GM12878 (cell line): ENCODE measurements at regions not wholly inside any gene's neighbourhood (a gene's known extent, or its start where the extent isn't known, plus 50 kb on each side); places are given as distances from the start of the nearest gene placed in this dataset.

Source experiments
- EZH2 ChIP-seq: IDR thresholded peaks from 2 replicates; pipeline ENCODE4 v1.6.1; 2012; ENCODE audit warnings: low read depth, mild to moderate bottlenecking, control low read depth, inconsistent platforms, low read length, borderline replicate concordance; ENCODE audit not compliant: control insufficient read depth
- GABPA ChIP-seq: IDR thresholded peaks from 2 replicates; pipeline ENCODE4 v1.6.1; 2014; ENCODE audit warnings: antibody characterized with exemption, low read depth, mild to moderate bottlenecking, inconsistent platforms
- POLR2A ChIP-seq: IDR thresholded peaks from 2 replicates; pipeline ENCODE4 v1.6.1; 2011; ENCODE audit warnings: low read depth, mild to moderate bottlenecking, low read length
- RCOR1 ChIP-seq: conservative IDR thresholded peaks from 2 replicates; pipeline ENCODE4 v1.6.1; 2012; ENCODE audit warnings: low read depth, low read length, improper control_type of control experiment
- SIN3A ChIP-seq: IDR thresholded peaks from 2 replicates; pipeline ENCODE4 v1.6.1; 2012; ENCODE audit warnings: low read depth, low read length, improper control_type of control experiment
- ZNF207 ChIP-seq: fragments of 450-650 bp; IDR thresholded peaks from 2 replicates; pipeline ENCODE4 v1.6.1; 2014; ENCODE audit warnings: antibody characterized with exemption, mild to moderate bottlenecking, borderline replicate concordance
- TF ChIP-seq, protein P1 (sequence below), 3 experiments: IDR thresholded peaks in 2 of 3; conservative IDR thresholded peaks in 1 of 3; 2 replicates each; pipeline ENCODE4 v1.5.1; 2011; ENCODE audit warnings: low read depth in 3 of 3, low read length in 3 of 3, mild to moderate bottlenecking in 3 of 3, control low read depth in 2 of 3, moderate library complexity in 2 of 3, inconsistent platforms in 1 of 3, mixed read lengths in 1 of 3; ENCODE audit not compliant: control insufficient read depth in 2 of 3, insufficient read depth in 1 of 3; ENCODE audit errors: extremely low read depth in 1 of 3
- TF ChIP-seq, protein P2 (sequence below): IDR thresholded peaks from 2 replicates; pipeline ENCODE4 v1.6.1; 2012; ENCODE audit warnings: low read depth, low read length, improper control_type of control experiment
- TF ChIP-seq, protein P3 (sequence below): IDR thresholded peaks from 2 replicates; pipeline ENCODE4 v1.6.1; 2011; ENCODE audit warnings: low read depth, low read length, improper control_type of control experiment, borderline replicate concordance

DNA sequence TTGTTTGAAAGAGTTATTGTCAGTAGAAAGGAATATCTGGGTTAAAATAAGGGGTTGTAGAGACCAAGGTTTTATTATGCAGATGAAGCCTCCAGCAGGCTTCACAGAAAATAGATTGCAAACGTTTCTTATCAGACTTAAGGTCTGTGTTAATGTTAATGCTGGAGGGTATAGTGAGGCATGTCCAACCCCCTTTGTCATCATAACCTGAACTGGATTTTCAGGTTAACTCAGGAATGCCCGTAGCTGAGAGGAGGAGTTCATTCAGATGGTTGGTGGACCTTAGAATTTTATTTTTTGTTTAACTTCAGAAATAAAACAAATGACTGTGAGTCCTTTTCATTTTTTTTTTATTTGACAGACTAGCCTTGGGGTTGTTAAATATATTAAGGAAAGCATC lies 354.1 kb downstream of the GPM6A start:
- TF ChIP-seq RCOR1, result no peak
- TF ChIP-seq, protein P1, sequence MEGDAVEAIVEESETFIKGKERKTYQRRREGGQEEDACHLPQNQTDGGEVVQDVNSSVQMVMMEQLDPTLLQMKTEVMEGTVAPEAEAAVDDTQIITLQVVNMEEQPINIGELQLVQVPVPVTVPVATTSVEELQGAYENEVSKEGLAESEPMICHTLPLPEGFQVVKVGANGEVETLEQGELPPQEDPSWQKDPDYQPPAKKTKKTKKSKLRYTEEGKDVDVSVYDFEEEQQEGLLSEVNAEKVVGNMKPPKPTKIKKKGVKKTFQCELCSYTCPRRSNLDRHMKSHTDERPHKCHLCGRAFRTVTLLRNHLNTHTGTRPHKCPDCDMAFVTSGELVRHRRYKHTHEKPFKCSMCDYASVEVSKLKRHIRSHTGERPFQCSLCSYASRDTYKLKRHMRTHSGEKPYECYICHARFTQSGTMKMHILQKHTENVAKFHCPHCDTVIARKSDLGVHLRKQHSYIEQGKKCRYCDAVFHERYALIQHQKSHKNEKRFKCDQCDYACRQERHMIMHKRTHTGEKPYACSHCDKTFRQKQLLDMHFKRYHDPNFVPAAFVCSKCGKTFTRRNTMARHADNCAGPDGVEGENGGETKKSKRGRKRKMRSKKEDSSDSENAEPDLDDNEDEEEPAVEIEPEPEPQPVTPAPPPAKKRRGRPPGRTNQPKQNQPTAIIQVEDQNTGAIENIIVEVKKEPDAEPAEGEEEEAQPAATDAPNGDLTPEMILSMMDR (IDR thresholded peaks at IDR 0.05 in 2 of 3, conservative IDR thresholded peaks at IDR 0.05 in 1 of 3; ENCODE audit: control insufficient read depth in 2 of 3, extremely low read depth in 1 of 3, insufficient read depth in 1 of 3, low read depth in 3 of 3, low read length in 3 of 3), result no peak
- no peak for TF ChIP-seq GABPA
- TF ChIP-seq POLR2A, result no peak
- no peak for TF ChIP-seq ZNF207
- no peak for TF ChIP-seq SIN3A
- TF ChIP-seq, protein P2, sequence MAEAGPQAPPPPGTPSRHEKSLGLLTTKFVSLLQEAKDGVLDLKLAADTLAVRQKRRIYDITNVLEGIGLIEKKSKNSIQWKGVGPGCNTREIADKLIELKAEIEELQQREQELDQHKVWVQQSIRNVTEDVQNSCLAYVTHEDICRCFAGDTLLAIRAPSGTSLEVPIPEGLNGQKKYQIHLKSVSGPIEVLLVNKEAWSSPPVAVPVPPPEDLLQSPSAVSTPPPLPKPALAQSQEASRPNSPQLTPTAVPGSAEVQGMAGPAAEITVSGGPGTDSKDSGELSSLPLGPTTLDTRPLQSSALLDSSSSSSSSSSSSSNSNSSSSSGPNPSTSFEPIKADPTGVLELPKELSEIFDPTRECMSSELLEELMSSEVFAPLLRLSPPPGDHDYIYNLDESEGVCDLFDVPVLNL, result no peak
- TF ChIP-seq, protein P3, sequence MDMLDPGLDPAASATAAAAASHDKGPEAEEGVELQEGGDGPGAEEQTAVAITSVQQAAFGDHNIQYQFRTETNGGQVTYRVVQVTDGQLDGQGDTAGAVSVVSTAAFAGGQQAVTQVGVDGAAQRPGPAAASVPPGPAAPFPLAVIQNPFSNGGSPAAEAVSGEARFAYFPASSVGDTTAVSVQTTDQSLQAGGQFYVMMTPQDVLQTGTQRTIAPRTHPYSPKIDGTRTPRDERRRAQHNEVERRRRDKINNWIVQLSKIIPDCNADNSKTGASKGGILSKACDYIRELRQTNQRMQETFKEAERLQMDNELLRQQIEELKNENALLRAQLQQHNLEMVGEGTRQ, result no peak
- no peak for TF ChIP-seq EZH2
